ENCODE measurements at regions not wholly inside any gene's neighbourhood (a gene's known extent, or its start where the extent isn't known, plus 50 kb on each side); places are given as distances from the start of the nearest gene placed in this dataset.

DNA sequence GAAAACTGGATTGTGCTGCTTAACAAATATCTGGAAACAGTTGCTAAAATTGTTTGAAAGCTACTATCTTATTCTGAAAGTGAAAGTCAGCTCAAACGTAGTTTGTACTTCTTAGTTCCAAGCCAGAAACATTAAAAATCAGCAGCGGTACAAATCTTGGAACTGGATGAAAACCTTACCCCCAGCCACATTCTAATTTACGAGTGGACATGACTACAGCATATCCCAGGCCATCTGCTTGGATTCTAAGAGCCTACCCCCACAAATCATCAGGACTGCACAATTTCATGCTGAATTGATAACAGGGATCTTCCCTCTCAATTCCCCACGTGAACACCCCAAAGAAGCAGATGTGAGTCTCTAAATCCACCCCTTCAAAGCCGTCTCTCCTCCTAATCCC lies 158.7 kb upstream of the NCKAP5 start:
- TF ChIP-seq POLR2A (IDR thresholded peaks at IDR 0.05) (no peak), EP300 (IDR thresholded peaks at IDR 0.05) (no peak), POLR2AphosphoS5 (IDR thresholded peaks at IDR 0.05) (no peak)
- TF ChIP-seq, protein P1, sequence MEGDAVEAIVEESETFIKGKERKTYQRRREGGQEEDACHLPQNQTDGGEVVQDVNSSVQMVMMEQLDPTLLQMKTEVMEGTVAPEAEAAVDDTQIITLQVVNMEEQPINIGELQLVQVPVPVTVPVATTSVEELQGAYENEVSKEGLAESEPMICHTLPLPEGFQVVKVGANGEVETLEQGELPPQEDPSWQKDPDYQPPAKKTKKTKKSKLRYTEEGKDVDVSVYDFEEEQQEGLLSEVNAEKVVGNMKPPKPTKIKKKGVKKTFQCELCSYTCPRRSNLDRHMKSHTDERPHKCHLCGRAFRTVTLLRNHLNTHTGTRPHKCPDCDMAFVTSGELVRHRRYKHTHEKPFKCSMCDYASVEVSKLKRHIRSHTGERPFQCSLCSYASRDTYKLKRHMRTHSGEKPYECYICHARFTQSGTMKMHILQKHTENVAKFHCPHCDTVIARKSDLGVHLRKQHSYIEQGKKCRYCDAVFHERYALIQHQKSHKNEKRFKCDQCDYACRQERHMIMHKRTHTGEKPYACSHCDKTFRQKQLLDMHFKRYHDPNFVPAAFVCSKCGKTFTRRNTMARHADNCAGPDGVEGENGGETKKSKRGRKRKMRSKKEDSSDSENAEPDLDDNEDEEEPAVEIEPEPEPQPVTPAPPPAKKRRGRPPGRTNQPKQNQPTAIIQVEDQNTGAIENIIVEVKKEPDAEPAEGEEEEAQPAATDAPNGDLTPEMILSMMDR (IDR thresholded peaks at IDR 0.05) = no peak
- H3K9me3 ChIP-seq = no peaks in the 10 kb centered on the region
- intact Hi-C loops (cut with DNase I) = no loop called here
- H3K4me1 ChIP-seq = peaks cover 0 to 11% (median 8%) of the 10 kb centered on the region in 4 donors
- H3K36me3 ChIP-seq = no peaks in the 10 kb centered on the region
- DNase-seq = no peak
- H3K27ac ChIP-seq = no peak overlapping the region
- no peaks in the 10 kb centered on the region for H3K27me3 ChIP-seq
- peak overlapping the region in 3 of 4 donors; percentile 19 to 37 (median 28) for H3K4me3 ChIP-seq
- 46 to 54% methylated on average over 5 of the region's 5 CpGs for WGBS, 2 donors

DNA sequence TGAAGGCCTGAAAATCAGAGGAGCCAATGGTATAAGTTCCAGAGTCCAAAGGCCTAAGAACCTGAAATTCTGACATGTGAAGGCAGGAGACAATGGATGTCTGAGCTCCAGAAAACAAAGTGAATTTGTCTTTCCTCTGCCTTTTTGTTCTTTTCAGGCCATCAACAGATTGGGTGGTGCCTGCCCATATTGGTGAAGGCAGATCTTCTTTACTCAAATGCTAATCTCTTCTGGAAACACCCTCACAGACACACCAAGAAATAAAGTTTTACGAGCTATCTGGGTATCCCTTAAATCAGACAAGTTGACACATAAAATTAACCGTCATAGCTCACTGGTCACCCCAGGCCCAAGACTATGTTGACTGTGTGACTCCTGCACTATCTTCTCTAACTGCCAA lies 163.8 kb upstream of the NCKAP5 start:
- Histone ChIP-seq H3K9me3 (no peaks in the 10 kb centered on the region), H3K36me3 (no peaks in the 10 kb centered on the region), H3K27me3 (no peaks in the 10 kb centered on the region), H3K4me1 (peaks cover 0 to 4% (median 1%) of the 10 kb centered on the region in 4 donors), H3K27ac (no peak overlapping the region), H3K4me3 (no peak overlapping the region)
- no peak for DNase-seq
- TF ChIP-seq EP300 (IDR thresholded peaks at IDR 0.05) = no peak
- no peak for TF ChIP-seq POLR2A (IDR thresholded peaks at IDR 0.05)
- no peak for TF ChIP-seq POLR2AphosphoS5 (IDR thresholded peaks at IDR 0.05)
- intact Hi-C loops (cut with DNase I) = no loop called here
- WGBS, 2 donors = 73 to 84% methylated on average over 2 of the region's 2 CpGs

DNA sequence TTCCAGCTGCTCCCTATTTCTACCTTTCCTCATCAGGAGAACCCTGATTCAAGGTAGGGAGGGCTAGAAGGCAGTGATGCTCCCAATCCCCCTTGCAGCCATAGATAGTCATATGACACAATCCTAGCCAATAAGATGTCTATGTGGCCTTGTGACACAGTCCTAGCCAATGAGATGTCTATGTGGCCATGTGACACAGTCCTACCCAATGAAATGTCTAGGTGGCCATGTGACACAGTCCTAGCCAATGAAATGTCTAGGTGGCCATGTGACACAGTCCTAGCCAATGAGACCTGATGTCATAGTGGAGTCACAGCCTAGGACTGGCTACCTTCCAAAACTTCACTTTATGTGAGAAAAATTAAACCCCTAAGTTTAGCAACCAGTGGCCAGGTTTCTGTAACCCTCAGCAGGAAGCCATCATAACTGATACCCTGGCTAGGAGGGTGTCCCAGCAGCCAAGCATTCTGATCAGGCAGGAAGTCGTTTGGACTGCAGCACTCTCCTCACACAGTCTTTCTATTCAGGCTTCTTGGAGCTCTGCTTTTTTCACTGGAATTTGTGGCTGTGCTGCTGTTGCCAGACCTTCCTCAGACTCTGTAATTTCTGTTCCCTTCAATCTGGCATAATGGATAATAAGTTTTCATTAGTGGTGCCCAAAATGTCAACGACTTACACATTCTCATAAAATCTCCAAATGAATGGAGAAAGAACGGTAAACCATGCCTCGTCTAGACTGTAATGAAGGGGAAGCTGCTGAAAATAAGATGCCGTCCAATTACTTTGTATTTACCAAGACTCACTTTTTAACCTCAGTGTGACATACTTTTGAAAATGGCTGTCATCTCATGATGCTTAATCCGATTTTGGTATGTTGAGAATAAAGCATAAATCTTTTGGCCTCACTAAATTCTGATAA lies 165.0 kb upstream of the NCKAP5 start:
- TF ChIP-seq POLR2A (IDR thresholded peaks at IDR 0.05) = no peak
- no peak for TF ChIP-seq EP300 (IDR thresholded peaks at IDR 0.05)
- TF ChIP-seq, protein P1 (IDR thresholded peaks at IDR 0.05) = no peak
- TF ChIP-seq POLR2AphosphoS5 (IDR thresholded peaks at IDR 0.05) = no peak
- Histone ChIP-seq H3K9me3 (no peaks in the 10 kb centered on the region), H3K27ac (no peak overlapping the region), H3K4me1 (no peaks in the 10 kb centered on the region), H3K27me3 (no peaks in the 10 kb centered on the region), H3K4me3 (no peak overlapping the region), H3K36me3 (no peaks in the 10 kb centered on the region)
- intact Hi-C loops (cut with DNase I) = no loop called here
- no peak for DNase-seq
- 73 to 75% methylated on average over 6 of the region's 6 CpGs for WGBS, 2 donors

DNA sequence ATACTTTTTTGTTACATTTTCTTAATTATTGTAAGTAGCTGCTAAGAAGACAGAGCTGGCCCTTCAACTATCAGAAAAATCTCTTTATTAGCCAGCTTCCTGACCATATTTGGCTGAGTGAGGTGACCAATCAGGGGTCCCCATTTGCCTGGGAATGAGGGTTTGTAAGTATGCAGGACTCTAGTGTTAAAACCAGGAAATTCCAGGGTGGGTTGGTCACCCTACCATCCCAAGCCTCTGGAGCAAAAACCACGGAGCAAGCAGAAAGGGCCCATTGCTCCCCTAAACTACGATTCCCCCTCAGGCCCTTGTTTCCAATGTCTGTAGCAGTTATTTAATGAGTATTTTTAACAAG lies 165.6 kb upstream of the NCKAP5 start:
- WGBS, 2 donors = 69 to 77% methylated on average over 2 of the region's 2 CpGs
- Histone ChIP-seq H3K27ac (no peak overlapping the region), H3K9me3 (no peaks in the 10 kb centered on the region), H3K4me3 (no peak overlapping the region), H3K27me3 (no peaks in the 10 kb centered on the region), H3K36me3 (no peaks in the 10 kb centered on the region), H3K4me1 (no peaks in the 10 kb centered on the region)
- no peak for DNase-seq
- intact Hi-C loops (cut with DNase I) = no loop called here
- TF ChIP-seq POLR2AphosphoS5 (IDR thresholded peaks at IDR 0.05) (no peak), POLR2A (IDR thresholded peaks at IDR 0.05) (no peak), EP300 (IDR thresholded peaks at IDR 0.05) (no peak)
- TF ChIP-seq, protein P1 (IDR thresholded peaks at IDR 0.05) = no peak

DNA sequence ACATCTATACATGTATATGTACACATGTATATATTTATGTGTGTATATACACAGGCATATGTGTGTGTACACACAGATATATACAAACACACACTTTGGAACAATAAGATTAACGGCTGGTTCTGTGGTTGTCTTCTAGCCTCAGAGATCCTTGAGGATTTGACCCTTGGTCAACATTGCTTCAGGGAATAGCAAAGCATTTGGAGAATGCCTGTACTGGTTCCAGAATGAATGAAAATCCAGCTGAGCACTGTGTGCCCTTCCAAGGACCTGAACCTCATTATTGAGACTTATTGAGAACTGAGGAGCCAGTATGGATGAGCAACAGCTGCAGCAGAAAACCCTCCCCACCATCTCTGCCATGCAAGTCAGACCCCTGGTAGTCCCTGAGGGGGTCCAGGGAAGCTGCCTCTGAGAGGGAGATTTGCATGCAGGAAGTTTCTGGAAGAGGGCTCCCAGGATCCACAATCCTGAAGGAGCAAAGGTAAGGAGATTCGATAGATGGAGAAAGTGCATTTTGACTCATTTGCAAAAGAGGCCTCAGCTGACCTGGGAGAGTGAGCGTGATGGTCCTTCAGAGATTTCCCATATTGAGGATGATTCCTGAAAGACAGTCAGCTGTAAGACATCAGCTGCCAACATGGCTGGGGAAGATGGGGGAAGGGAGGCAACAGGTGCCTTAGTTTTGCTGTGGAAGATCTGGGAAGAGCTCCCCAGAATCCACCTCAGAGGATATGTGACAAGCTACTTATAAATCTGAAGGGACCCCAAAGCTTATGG lies 166.6 kb upstream of the NCKAP5 start:
- H3K4me1 ChIP-seq = no peaks in the 10 kb centered on the region
- no peaks in the 10 kb centered on the region for H3K36me3 ChIP-seq
- 77 to 87% methylated on average over 3 of the region's 3 CpGs for WGBS, 2 donors
- H3K27me3 ChIP-seq = no peaks in the 10 kb centered on the region
- DNase-seq = no peak
- H3K9me3 ChIP-seq = no peaks in the 10 kb centered on the region
- H3K27ac ChIP-seq = no peak overlapping the region
- intact Hi-C loops (cut with DNase I) = no loop called here
- TF ChIP-seq POLR2AphosphoS5 (IDR thresholded peaks at IDR 0.05) (no peak), POLR2A (IDR thresholded peaks at IDR 0.05) (no peak), EP300 (IDR thresholded peaks at IDR 0.05) (no peak)
- TF ChIP-seq, protein P1 (IDR thresholded peaks at IDR 0.05) = no peak
- H3K4me3 ChIP-seq = no peak overlapping the region
